NCI-H460 (cell line): ENCODE measurements at regions not wholly inside any gene's neighbourhood (a gene's known extent, or its start where the extent isn't known, plus 50 kb on each side); places are given as distances from the start of the nearest gene placed in this dataset.
"Not testable (repeated sequence)": the region's sequence is repeated elsewhere in the genome, so short reads cannot be mapped to it uniquely, and the experiment has no call there.

Experiments
- DNase-seq: peaks from one replicate; pipeline ENCODE4 v3.0.0-alpha.2; 2016; ENCODE audit warnings: low read depth; ENCODE audit errors: extremely low read depth

DNA sequence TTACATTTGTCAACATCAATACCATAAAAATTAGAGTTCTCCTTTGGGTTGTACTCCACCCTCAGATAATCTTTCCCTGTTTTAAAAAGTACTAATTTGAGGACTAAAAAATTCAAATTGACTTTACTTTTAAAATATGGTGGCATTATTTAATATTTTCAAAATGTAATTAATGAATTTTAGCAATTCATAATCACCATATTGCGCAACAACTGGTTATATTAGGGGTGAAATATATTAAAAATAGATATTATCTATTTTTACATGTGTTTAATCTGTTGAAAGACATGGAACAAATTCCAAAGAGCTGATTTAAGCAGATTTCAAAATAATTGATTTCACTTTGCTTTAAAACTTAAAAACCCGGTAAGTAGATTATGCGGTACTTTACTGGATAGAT lies 236.6 kb upstream of the NOL4 start:
- no peak for DNase-seq

- DNase-seq = no peak
These were observed 242.3 kb upstream of the NOL4 start for GRCh38 chr18:34467058-34467457.

GRCh38 chr18:34480162-34480700 lies 229.9 kb upstream of the DTNA start:
- DNase-seq = no peak

- no peak for DNase-seq
These were observed 227.9 kb upstream of the DTNA start for GRCh38 chr18:34482204-34482603.

- DNase-seq = no peak
These were observed 226.9 kb upstream of the DTNA start for GRCh38 chr18:34483198-34483597.

DNA sequence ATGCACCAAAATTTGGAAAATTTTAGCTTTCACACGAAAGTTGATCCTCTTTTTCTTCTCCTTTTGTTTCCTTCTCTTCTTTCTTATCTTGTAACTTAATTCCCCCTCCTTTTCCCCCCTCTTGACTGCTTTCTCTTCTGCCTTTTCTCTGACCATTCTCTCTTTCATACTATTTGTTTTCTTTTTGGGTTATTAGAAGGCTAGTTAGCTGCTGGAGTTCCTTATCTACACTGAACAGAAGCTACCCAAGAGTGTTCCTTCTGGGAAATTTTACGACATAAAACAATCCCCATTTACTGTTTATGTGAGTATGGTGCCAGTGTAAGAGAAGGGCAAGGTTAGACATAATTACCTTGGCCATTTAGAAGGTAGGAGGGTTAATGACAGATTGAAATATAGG lies 218.4 kb upstream of the DTNA start:
- DNase-seq = no peak

- DNase-seq = no peak
These were observed 217.4 kb upstream of the DTNA start for GRCh38 chr18:34492652-34493051.

DNA sequence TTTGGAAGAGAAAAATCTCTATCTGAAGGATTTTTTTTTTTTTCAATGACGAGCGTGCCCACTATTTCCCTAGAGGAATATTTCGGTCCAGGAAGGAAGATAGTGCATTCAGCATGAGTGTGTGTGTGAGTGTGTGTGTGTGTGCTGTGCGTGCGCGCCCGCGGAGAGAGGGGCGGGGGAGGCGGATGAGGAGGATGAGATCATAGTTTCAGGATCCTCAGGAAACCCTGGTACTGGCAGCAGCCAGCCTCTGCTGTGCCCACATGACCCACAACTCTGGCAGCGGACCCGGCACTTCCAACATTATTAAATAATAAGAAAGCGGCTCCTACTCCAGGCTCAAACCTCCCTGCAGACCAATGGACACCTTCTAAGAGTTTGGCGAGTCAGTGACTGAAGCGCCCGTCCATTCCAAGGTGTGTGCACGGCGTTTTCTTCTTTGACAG lies 217.0 kb upstream of the DTNA start:
- peak; percentile 5 for DNase-seq

- no peak for DNase-seq
These were observed 216.3 kb upstream of the DTNA start for GRCh38 chr18:34493566-34494358.

DNA sequence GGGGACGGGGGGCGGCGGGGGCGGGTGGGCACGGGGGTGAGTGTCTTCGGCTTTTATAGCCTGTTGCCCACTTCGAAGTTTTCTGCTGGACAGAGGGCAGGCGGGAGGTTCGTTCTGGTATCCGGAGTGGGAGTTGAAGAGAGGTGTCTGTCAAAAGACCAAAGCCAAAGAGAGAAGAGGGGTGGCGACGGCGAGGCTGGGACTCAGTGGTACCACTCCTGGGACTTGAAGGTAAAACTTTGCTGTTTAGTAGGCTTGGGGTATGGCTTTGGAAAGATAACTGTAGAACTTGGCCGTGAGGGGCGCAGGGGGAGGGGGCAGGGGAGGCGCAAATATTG lies 215.8 kb upstream of the DTNA start:
- DNase-seq = no peak

- DNase-seq = no peak
These were observed 214.6 kb upstream of the DTNA start for GRCh38 chr18:34495506-34495905.

DNA sequence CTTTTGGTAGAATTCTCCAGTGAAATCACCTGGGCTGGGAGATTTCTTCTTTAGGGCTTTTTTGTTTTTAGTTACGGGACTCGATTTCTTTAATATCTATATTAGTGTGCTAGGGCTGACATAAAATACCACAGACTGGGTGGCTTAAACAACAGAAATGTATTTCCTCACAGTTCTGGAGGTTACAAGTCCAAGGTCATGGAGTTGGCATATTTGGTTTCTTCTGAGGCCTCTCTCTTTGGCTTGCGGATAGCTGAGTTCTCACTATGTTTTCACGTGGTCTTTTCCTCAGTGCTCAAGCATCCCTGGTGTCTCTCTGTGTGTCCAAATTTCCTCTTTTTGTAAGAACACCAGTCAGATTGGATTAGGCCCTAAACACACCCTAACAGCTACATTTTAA lies 208.5 kb upstream of the DTNA start:
- DNase-seq = no peak

GRCh38 chr18:34506198-34506597 lies 203.9 kb upstream of the DTNA start:
- DNase-seq = no peak

- DNase-seq = no peak
These were observed 200.9 kb upstream of the DTNA start for GRCh38 chr18:34509163-34509562.

DNA sequence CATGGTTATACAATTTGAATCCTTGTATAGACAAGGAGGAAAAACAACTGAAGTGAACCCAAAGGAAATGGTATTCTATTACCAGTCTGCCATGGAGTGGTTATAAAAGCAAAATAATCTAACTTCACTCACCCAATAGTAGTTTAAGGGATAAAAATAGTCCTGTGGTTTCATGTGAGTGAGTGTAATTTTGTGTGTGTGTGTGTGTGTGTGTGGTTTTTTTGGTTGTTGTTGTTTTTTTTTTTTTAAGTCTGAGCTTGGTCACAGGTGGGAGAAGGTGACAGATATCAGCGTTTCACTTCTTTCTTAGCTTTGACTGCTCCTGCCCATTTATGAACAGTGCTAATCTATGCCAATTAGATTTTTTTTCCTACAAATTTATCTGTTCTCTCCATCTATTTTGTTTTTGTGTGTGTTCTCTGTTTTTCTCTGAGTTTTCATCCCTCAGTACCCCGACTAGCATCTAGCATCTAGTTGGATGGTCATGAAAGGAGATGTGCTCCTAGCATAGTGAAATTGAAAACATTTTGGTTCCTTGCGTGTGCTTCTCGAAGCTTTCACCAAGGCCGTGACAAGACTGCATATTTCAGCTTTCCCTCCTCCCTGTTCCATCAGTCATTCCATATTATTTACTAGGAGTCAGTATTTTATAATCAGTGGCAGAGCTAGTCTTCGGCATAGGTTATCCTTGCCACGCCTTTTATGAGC lies 200.1 kb upstream of the DTNA start:
- no peak for DNase-seq

GRCh38 chr18:34510926-34511325 lies 199.2 kb upstream of the DTNA start:
- no peak for DNase-seq

- no peak for DNase-seq
These were observed 198.7 kb upstream of the DTNA start for GRCh38 chr18:34511435-34511834.

- DNase-seq = no peak
These were observed 198.2 kb upstream of the DTNA start for GRCh38 chr18:34511879-34512278.

GRCh38 chr18:34514238-34514637 lies 195.9 kb upstream of the DTNA start:
- DNase-seq = no peak

- no peak for DNase-seq
These were observed 195.1 kb upstream of the DTNA start for GRCh38 chr18:34514957-34515356.

DNA sequence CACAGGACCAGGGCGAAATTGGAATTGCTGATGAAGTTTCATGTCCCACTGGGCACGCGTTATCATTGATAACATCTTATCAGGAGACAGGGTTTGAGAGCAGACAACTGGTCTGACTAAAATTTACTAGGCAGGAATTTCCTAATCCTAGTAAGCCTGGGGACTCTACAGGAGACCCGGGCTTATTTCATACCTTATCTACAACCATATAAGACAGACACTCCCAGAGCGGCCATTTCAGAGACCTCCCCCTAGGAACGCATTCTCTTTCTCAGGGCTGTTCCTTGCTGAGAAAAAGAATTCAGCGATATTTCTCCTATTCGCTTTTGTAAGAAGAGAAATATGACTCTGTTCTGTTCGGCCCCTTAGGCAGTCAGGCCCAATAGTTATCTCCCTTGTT lies 193.7 kb upstream of the DTNA start:
- DNase-seq = not testable (repeated sequence)

DNA sequence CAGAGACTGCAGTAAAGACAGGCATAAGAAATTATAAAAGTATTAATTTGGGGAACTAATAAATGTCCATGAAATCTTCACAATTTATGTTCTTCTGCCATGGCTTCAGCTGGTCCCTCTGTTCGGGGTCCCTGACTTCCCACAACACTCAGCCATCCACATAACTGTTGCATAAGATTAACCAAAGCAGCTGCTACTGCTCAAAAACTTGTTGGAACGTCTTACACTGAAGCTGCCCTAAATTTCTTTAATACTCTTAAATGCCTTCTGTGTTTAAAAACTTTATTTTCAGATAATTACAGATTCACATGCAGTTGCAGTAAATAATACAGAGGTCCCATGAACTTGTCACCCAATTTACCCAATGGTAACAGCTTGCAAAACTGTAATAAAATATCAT lies 193.1 kb upstream of the DTNA start:
- not testable (repeated sequence) for DNase-seq
